ENCODE measurements at regions not wholly inside any gene's neighbourhood (a gene's known extent, or its start where the extent isn't known, plus 50 kb on each side); places are given as distances from the start of the nearest gene placed in this dataset.

GRCh38 chr7:113483657-113484056, 365.3 kb upstream of the SMIM30 start:
- TF ChIP-seq ELF4 (IDR thresholded peaks at IDR 0.05) = no peak
- TF ChIP-seq BHLHE40 (IDR thresholded peaks at IDR 0.05; ENCODE audit: borderline replicate concordance) = no peak
- TF ChIP-seq LEF1 (IDR thresholded peaks at IDR 0.05; ENCODE audit: borderline replicate concordance) = no peak
- no peak for TF ChIP-seq TARDBP (IDR thresholded peaks at IDR 0.05)
- no peak for TF ChIP-seq HDGF (IDR thresholded peaks at IDR 0.05; ENCODE audit: borderline replicate concordance)
- no peak for TF ChIP-seq SP1 (IDR thresholded peaks at IDR 0.05)
- no peak for TF ChIP-seq FOXM1 (IDR thresholded peaks at IDR 0.05; ENCODE audit: borderline replicate concordance)

Measured in HEK293T (cell line).